ENCODE measurements at regions not wholly inside any gene's neighbourhood (a gene's known extent, or its start where the extent isn't known, plus 50 kb on each side); places are given as distances from the start of the nearest gene placed in this dataset.

DNA sequence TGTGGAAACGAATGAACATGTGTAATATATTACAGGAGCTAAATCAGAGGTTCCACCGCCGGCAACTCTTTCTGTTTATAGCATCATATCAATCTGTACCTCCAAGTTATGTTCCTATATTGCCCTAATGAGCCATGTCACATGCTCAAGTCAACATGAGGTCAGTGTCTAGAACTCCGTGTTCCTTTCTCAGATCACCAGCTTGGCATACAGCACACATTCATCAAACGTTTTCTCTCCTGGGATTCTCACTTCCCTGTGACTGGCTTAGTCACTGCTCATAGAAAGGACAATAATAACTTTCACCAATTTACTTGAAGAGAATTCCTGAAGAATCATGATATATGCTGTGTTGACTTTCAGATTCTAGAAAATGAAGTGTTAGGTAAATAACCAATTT is 532.0 kb upstream of the SPANXN1 start:
- Histone ChIP-seq H3K36me3 (no peaks in the 10 kb centered on the region), H3K27ac (no peak overlapping the region), H3K4me1 (no peaks in the 10 kb centered on the region), H3K9me3 (no peaks in the 10 kb centered on the region), H3K27me3 (no peaks in the 10 kb centered on the region), H3K4me3 (no peak overlapping the region)
- intact Hi-C loops (cut with DNase I; ENCODE audit: low total_unique reads) = no loop called here
- TF ChIP-seq POLR2A (IDR thresholded peaks at IDR 0.05) (no peak), POLR2AphosphoS5 (IDR thresholded peaks at IDR 0.05) (no peak), EP300 (IDR thresholded peaks at IDR 0.05) (no peak)
- TF ChIP-seq, protein P1, sequence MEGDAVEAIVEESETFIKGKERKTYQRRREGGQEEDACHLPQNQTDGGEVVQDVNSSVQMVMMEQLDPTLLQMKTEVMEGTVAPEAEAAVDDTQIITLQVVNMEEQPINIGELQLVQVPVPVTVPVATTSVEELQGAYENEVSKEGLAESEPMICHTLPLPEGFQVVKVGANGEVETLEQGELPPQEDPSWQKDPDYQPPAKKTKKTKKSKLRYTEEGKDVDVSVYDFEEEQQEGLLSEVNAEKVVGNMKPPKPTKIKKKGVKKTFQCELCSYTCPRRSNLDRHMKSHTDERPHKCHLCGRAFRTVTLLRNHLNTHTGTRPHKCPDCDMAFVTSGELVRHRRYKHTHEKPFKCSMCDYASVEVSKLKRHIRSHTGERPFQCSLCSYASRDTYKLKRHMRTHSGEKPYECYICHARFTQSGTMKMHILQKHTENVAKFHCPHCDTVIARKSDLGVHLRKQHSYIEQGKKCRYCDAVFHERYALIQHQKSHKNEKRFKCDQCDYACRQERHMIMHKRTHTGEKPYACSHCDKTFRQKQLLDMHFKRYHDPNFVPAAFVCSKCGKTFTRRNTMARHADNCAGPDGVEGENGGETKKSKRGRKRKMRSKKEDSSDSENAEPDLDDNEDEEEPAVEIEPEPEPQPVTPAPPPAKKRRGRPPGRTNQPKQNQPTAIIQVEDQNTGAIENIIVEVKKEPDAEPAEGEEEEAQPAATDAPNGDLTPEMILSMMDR (IDR thresholded peaks at IDR 0.05) = no peak
- no peak for DNase-seq
- WGBS, 5 donors = 58 to 79% (median 74%) methylated on average over 5 of the region's 5 CpGs

DNA sequence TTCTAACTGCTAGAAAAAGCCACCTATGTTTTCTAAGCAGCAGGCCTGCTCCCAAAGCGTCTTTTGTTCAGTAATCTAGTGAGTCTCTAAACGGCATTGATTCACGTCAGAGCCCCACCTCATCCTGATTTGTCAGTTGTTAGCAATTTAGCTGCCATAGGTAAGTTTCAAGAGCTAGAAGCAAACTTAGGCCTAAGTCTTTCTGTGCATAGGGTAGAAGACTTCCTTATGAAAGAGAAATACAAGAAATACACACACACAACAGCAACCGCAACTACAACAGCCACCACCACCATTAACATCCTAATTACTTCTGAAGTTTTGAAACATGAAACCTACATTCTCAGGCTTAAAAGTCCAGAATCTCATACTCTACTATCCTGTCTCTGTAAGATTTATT is 531.1 kb upstream of the SPANXN1 start:
- DNase-seq = no peak
- no peak overlapping the region for H3K27ac ChIP-seq
- H3K4me3 ChIP-seq = no peak overlapping the region
- H3K9me3 ChIP-seq = no peaks in the 10 kb centered on the region
- TF ChIP-seq POLR2AphosphoS5 (IDR thresholded peaks at IDR 0.05) = no peak
- TF ChIP-seq, protein P1 (IDR thresholded peaks at IDR 0.05) = no peak
- TF ChIP-seq POLR2A (IDR thresholded peaks at IDR 0.05) = no peak
- TF ChIP-seq EP300 (IDR thresholded peaks at IDR 0.05) = no peak
- no peaks in the 10 kb centered on the region for H3K4me1 ChIP-seq
- H3K36me3 ChIP-seq = no peaks in the 10 kb centered on the region
- intact Hi-C loops (cut with DNase I; ENCODE audit: low total_unique reads) = no loop called here
- WGBS, 5 donors = 49 to 61% (median 59%) methylated on average over 4 of the region's 4 CpGs
- no peaks in the 10 kb centered on the region for H3K27me3 ChIP-seq

DNA sequence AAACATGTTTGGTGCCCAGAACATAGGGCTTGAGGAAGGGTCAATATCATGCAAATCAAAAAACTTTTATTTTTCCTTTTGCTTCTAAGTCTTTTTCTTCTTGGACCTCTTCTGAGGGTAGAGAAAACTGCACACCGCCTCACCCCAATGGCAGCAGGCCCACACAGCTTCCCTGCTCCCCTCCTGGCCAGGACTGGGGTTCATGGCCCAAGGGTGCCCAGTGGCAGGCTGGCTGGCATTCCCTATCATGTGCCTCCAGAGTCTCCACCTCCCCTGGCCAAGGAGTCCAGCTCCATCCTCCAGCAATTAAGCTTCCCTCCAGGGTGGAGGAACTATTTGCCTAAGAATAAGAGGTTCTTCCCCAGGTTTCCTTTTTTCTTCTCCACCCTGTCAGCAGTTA is 529.6 kb upstream of the SPANXN1 start:
- intact Hi-C loops (cut with DNase I; ENCODE audit: low total_unique reads) = no loop called here
- Histone ChIP-seq H3K4me1 (no peaks in the 10 kb centered on the region), H3K36me3 (no peaks in the 10 kb centered on the region), H3K27ac (no peak overlapping the region), H3K27me3 (no peaks in the 10 kb centered on the region), H3K4me3 (no peak overlapping the region), H3K9me3 (no peaks in the 10 kb centered on the region)
- 79 to 100% (median 89%) methylated on average over 1 of the region's 1 CpG for WGBS, 5 donors
- TF ChIP-seq POLR2AphosphoS5 (IDR thresholded peaks at IDR 0.05) (no peak), EP300 (IDR thresholded peaks at IDR 0.05) (no peak), POLR2A (IDR thresholded peaks at IDR 0.05) (no peak)
- TF ChIP-seq, protein P1 (IDR thresholded peaks at IDR 0.05) = no peak
- DNase-seq = no peak

DNA sequence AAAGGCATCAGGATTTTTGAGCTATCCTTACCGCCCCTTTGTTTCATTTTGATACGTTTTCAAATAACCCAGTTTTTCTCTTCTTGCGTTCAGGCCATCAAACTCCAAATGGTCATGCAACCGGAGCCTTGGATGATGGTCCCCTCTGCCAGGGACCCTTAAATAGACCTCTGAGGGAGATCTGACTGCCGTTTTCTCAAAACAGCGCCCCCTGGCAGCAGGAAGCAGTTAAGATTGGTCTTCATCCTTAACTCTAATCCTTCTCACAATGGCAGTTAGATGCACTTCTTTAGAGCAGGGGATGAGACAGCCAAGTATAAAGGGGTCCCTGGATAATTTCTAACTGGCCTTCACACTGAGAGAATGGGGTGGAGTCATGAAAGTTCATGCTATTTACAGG is 525.0 kb upstream of the SPANXN1 start:
- intact Hi-C loops (cut with DNase I; ENCODE audit: low total_unique reads) = no loop called here
- DNase-seq = no peak
- H3K36me3 ChIP-seq = no peaks in the 10 kb centered on the region
- H3K4me1 ChIP-seq = no peaks in the 10 kb centered on the region
- H3K4me3 ChIP-seq = no peak overlapping the region
- TF ChIP-seq EP300 (IDR thresholded peaks at IDR 0.05) (no peak), POLR2A (IDR thresholded peaks at IDR 0.05) (no peak), POLR2AphosphoS5 (IDR thresholded peaks at IDR 0.05) (no peak)
- TF ChIP-seq, protein P1 (IDR thresholded peaks at IDR 0.05) = no peak
- no peaks in the 10 kb centered on the region for H3K9me3 ChIP-seq
- no peak overlapping the region for H3K27ac ChIP-seq
- H3K27me3 ChIP-seq = no peaks in the 10 kb centered on the region
- 45 to 65% (median 61%) methylated on average over 6 of the region's 6 CpGs for WGBS, 5 donors

Data from stomach (tissue), 8 donors.